ENCODE measurements at regions not wholly inside any gene's neighbourhood (a gene's known extent, or its start where the extent isn't known, plus 50 kb on each side); places are given as distances from the start of the nearest gene placed in this dataset.

- Histone ChIP-seq H3K4me1 (ENCODE audit: low read length) (peaks cover 12% of the 10 kb centered on the region; the same call in 1 of the 2 replicates), H3K27me3 (ENCODE audit: low read depth, low read length) (no peaks in the 10 kb centered on the region), H3K4me2 (ENCODE audit: low read length) (no peak overlapping the region), H3K79me2 (ENCODE audit: low read length) (no peaks in the 10 kb centered on the region), H4K20me1 (ENCODE audit: insufficient read depth, low read length) (no peaks in the 10 kb centered on the region), H2AFZ (ENCODE audit: low read depth, low read length) (no peak overlapping the region), H3K27ac (ENCODE audit: low read length) (no peak overlapping the region), H3K4me3 (ENCODE audit: low read length) (no peak overlapping the region), H3K9me3 (ENCODE audit: insufficient read depth, low read length) (no peaks in the 10 kb centered on the region), H3K36me3 (replicated peaks; ENCODE audit: low read depth, low read length) (no peaks in the 10 kb centered on the region), H3K9ac (ENCODE audit: low read length) (no peak overlapping the region)
- TF ChIP-seq EZH2phosphoT487 (IDR thresholded peaks at IDR 0.05; ENCODE audit: low read depth) (no peak), CTCF (IDR thresholded peaks at IDR 0.05; ENCODE audit: low read depth, low read length) (no peak)
These were observed 390.6 kb upstream of the ATP2B1 start for GRCh38 chr12:90099288-90099687.

- Histone ChIP-seq H3K79me2 (ENCODE audit: low read length) (no peaks in the 10 kb centered on the region), H3K36me3 (replicated peaks; ENCODE audit: low read depth, low read length) (no peaks in the 10 kb centered on the region), H3K27ac (ENCODE audit: low read length) (no peak overlapping the region), H3K4me1 (ENCODE audit: low read length) (peaks cover 12% of the 10 kb centered on the region; the same call in 1 of the 2 replicates), H3K9ac (ENCODE audit: low read length) (no peak overlapping the region), H3K27me3 (ENCODE audit: low read depth, low read length) (no peaks in the 10 kb centered on the region), H2AFZ (ENCODE audit: low read depth, low read length) (0 out of 2 replicates have a peak overlapping the region, but pooled peaks have one; percentile 43), H3K9me3 (ENCODE audit: insufficient read depth, low read length) (no peaks in the 10 kb centered on the region), H4K20me1 (ENCODE audit: insufficient read depth, low read length) (no peaks in the 10 kb centered on the region), H3K4me2 (ENCODE audit: low read length) (no peak overlapping the region), H3K4me3 (ENCODE audit: low read length) (no peak overlapping the region)
- no peak for TF ChIP-seq CTCF (IDR thresholded peaks at IDR 0.05; ENCODE audit: low read depth, low read length)
- TF ChIP-seq EZH2phosphoT487 (IDR thresholded peaks at IDR 0.05; ENCODE audit: low read depth), result no peak
These were observed 389.6 kb upstream of the ATP2B1 start for GRCh38 chr12:90098132-90098779.

- H3K9ac ChIP-seq (ENCODE audit: low read length), result no peak overlapping the region
These were observed 383.2 kb upstream of the ATP2B1 start for GRCh38 chr12:90091809-90092208.

More at GRCh38 chr12:90091809-90092208, 383.2 kb upstream of the ATP2B1 start:
- Histone ChIP-seq H3K36me3 (replicated peaks; ENCODE audit: low read depth, low read length) (no peaks in the 10 kb centered on the region), H4K20me1 (ENCODE audit: insufficient read depth, low read length) (no peaks in the 10 kb centered on the region), H3K9me3 (ENCODE audit: insufficient read depth, low read length) (no peaks in the 10 kb centered on the region), H3K4me3 (ENCODE audit: low read length) (no peak overlapping the region), H3K4me1 (ENCODE audit: low read length) (no peaks in the 10 kb centered on the region), H2AFZ (ENCODE audit: low read depth, low read length) (no peak overlapping the region), H3K27ac (ENCODE audit: low read length) (no peak overlapping the region), H3K4me2 (ENCODE audit: low read length) (no peak overlapping the region), H3K79me2 (ENCODE audit: low read length) (no peaks in the 10 kb centered on the region), H3K27me3 (ENCODE audit: low read depth, low read length) (no peaks in the 10 kb centered on the region)
- no peak for TF ChIP-seq CTCF (IDR thresholded peaks at IDR 0.05; ENCODE audit: low read depth, low read length)
- no peak for TF ChIP-seq EZH2phosphoT487 (IDR thresholded peaks at IDR 0.05; ENCODE audit: low read depth)
